ENCODE measurements at regions not wholly inside any gene's neighbourhood (a gene's known extent, or its start where the extent isn't known, plus 50 kb on each side); places are given as distances from the start of the nearest gene placed in this dataset.

DNA sequence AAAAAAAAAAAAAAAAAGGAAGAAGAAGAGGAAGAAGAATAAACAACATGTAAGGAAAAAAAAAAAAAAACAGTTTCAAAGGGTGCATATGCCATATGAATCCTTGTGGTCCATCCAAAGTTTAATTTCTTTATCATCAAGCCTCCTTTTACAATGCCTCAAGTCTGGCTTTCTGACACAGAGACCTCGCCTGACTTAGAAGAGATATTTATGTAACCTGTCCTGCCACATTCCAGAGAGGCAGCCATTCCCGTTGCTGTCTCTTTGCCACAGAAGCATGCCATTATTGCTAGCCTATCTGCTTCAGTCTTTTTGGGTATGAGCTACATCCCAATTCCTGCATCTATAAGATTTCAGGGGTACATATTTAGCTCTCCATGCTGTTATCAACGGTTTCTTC, 596.7 kb upstream of the ATP2B1 start:
- no peaks in the 10 kb centered on the region for H3K9me2 ChIP-seq (replicated peaks; ENCODE audit: insufficient read depth, low read length)
- H3K4me3 ChIP-seq (ENCODE audit: low read length): no peak overlapping the region
- H3K36me3 ChIP-seq (replicated peaks; ENCODE audit: insufficient read depth, low read length): no peaks in the 10 kb centered on the region
- TF ChIP-seq EZH2phosphoT487 (IDR thresholded peaks at IDR 0.05; ENCODE audit: low read length) (no peak), EZH2 (optimal IDR thresholded peaks at IDR 0.05; ENCODE audit: low read depth, low read length) (no peak)
- TF ChIP-seq, protein P1, sequence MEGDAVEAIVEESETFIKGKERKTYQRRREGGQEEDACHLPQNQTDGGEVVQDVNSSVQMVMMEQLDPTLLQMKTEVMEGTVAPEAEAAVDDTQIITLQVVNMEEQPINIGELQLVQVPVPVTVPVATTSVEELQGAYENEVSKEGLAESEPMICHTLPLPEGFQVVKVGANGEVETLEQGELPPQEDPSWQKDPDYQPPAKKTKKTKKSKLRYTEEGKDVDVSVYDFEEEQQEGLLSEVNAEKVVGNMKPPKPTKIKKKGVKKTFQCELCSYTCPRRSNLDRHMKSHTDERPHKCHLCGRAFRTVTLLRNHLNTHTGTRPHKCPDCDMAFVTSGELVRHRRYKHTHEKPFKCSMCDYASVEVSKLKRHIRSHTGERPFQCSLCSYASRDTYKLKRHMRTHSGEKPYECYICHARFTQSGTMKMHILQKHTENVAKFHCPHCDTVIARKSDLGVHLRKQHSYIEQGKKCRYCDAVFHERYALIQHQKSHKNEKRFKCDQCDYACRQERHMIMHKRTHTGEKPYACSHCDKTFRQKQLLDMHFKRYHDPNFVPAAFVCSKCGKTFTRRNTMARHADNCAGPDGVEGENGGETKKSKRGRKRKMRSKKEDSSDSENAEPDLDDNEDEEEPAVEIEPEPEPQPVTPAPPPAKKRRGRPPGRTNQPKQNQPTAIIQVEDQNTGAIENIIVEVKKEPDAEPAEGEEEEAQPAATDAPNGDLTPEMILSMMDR (IDR thresholded peaks at IDR 0.05; ENCODE audit: low read length): no peak
- H3K9me3 ChIP-seq (replicated peaks; ENCODE audit: insufficient read depth, low read length): no peaks in the 10 kb centered on the region
- H4K20me1 ChIP-seq (ENCODE audit: insufficient read depth, low read length): no peaks in the 10 kb centered on the region
- H3K4me2 ChIP-seq (ENCODE audit: low read depth, low read length): no peak overlapping the region
- no peaks in the 10 kb centered on the region for H3K79me2 ChIP-seq (ENCODE audit: low read length)
- H3K27me3 ChIP-seq (replicated peaks; ENCODE audit: insufficient read depth, low read length): no peaks in the 10 kb centered on the region
- H3F3A ChIP-seq (ENCODE audit: insufficient read depth, low read length): no peaks in the 10 kb centered on the region
- no peak for DNase-seq
- H2AFZ ChIP-seq (ENCODE audit: low read length): no peak overlapping the region
- no peak overlapping the region for H3K9ac ChIP-seq (ENCODE audit: low read length)
- H3K4me1 ChIP-seq (ENCODE audit: low read length): peaks cover 4% of the 10 kb centered on the region
- H3K27ac ChIP-seq (ENCODE audit: low read length): no peak overlapping the region

DNA sequence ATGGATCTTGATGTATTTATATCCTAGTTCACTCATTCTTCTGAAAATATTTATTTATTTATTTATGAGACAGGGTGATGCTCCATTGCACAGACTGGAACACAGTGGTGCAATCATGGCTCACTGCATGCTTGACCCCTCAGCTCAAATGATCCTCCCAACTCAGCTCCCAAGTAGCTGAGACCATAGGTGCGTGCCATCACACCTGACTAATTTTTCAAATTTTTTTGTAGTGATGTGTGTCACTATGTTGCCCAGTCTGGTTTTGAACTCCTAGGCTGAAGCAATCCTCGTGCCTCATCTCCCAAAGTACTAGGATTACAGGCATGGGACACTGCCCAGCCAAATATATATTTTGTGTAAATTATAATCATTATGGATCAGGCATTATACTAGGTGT, 595.6 kb upstream of the ATP2B1 start:
- H3K36me3 ChIP-seq (replicated peaks; ENCODE audit: insufficient read depth, low read length): no peaks in the 10 kb centered on the region
- H2AFZ ChIP-seq (ENCODE audit: low read length): no peak overlapping the region
- no peak for TF ChIP-seq EZH2 (optimal IDR thresholded peaks at IDR 0.05; ENCODE audit: low read depth, low read length)
- TF ChIP-seq, protein P1 (IDR thresholded peaks at IDR 0.05; ENCODE audit: low read length): no peak
- H3K79me2 ChIP-seq (ENCODE audit: low read length): no peaks in the 10 kb centered on the region
- H3K4me1 ChIP-seq (ENCODE audit: low read length): peaks cover 16% of the 10 kb centered on the region
- peaks cover 5% of the 10 kb centered on the region; the same call in 1 of the 2 replicates for H3F3A ChIP-seq (ENCODE audit: insufficient read depth, low read length)
- H3K27ac ChIP-seq (ENCODE audit: low read length): no peak overlapping the region
- H3K4me2 ChIP-seq (ENCODE audit: low read depth, low read length): no peak overlapping the region
- no peak for DNase-seq
- no peaks in the 10 kb centered on the region for H3K27me3 ChIP-seq (replicated peaks; ENCODE audit: insufficient read depth, low read length)
- H3K9me2 ChIP-seq (replicated peaks; ENCODE audit: insufficient read depth, low read length): no peaks in the 10 kb centered on the region
- H4K20me1 ChIP-seq (ENCODE audit: insufficient read depth, low read length): no peaks in the 10 kb centered on the region
- H3K9ac ChIP-seq (ENCODE audit: low read length): no peak overlapping the region
- no peaks in the 10 kb centered on the region for H3K9me3 ChIP-seq (replicated peaks; ENCODE audit: insufficient read depth, low read length)
- no peak overlapping the region for H3K4me3 ChIP-seq (ENCODE audit: low read length)

DNA sequence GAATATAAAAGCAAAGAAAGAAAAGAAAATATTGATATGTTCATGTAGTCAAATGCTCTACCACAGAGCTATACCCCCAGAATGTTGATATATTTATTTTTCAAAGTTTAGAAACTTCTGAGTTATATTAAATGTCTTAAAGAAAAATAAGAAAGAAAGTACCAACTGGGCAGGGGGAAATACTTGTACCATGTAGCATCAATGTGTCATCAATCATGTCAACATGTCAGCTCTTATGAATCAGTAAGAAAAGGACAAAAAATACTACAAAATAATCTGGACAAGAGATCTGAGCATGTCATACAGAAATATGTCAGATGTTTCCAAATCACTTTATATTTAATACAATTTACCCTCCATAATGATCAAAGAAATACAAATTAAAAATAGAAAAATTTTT, 595.1 kb upstream of the ATP2B1 start:
- Histone ChIP-seq H4K20me1 (ENCODE audit: insufficient read depth, low read length) (no peaks in the 10 kb centered on the region), H3K27me3 (replicated peaks; ENCODE audit: insufficient read depth, low read length) (no peaks in the 10 kb centered on the region), H3K27ac (ENCODE audit: low read length) (no peak overlapping the region), H3K9me3 (replicated peaks; ENCODE audit: insufficient read depth, low read length) (no peaks in the 10 kb centered on the region), H3K4me3 (ENCODE audit: low read length) (no peak overlapping the region), H3K9ac (ENCODE audit: low read length) (no peak overlapping the region), H3K4me2 (ENCODE audit: low read depth, low read length) (no peak overlapping the region), H2AFZ (ENCODE audit: low read length) (no peak overlapping the region), H3K4me1 (ENCODE audit: low read length) (peaks cover 18% of the 10 kb centered on the region), H3F3A (ENCODE audit: insufficient read depth, low read length) (peaks cover 6% of the 10 kb centered on the region; the same call in 1 of the 2 replicates), H3K9me2 (replicated peaks; ENCODE audit: insufficient read depth, low read length) (no peaks in the 10 kb centered on the region), H3K79me2 (ENCODE audit: low read length) (no peaks in the 10 kb centered on the region), H3K36me3 (replicated peaks; ENCODE audit: insufficient read depth, low read length) (no peaks in the 10 kb centered on the region)
- TF ChIP-seq, protein P1 (IDR thresholded peaks at IDR 0.05; ENCODE audit: low read length): no peak
- TF ChIP-seq EZH2phosphoT487 (IDR thresholded peaks at IDR 0.05; ENCODE audit: low read length) (no peak), EZH2 (optimal IDR thresholded peaks at IDR 0.05; ENCODE audit: low read depth, low read length) (no peak)
- no peak for DNase-seq
